NCI-H460 (cell line): ENCODE measurements at regions not wholly inside any gene's neighbourhood (a gene's known extent, or its start where the extent isn't known, plus 50 kb on each side); places are given as distances from the start of the nearest gene placed in this dataset.

ENCODE experiments used
- DNase-seq: peaks from one replicate; pipeline ENCODE4 v3.0.0-alpha.2; 2016; ENCODE audit warnings: low read depth; ENCODE audit errors: extremely low read depth

- DNase-seq, result no peak
These were observed 238.5 kb upstream of the ROPN1 start for GRCh38 chr3:124230432-124230831.

DNA sequence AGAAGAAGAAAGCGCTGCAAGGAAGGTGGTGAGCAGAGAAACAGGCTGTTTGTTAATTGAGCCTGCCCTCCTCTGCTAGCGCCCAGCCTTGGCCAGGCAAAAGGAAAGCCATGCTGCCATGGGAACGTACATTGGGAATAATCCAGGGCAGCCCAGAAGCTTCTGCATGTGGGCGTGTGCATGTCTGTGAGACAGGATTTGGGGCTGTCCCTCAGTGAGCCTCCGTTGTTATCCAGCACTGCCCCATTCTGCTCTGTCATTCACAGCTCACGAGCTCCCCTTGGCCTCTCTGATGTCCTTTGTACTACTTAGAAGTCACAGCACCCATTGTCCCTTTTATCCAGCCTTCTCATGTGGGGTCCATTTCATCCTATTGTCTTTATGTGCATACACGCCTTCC lies 239.1 kb upstream of the ROPN1 start:
- DNase-seq, result no peak

- DNase-seq, result no peak
These were observed 242.9 kb upstream of the ROPN1 start for GRCh38 chr3:124234852-124235252.

GRCh38 chr3:124235446-124235845 lies 243.5 kb upstream of the ROPN1 start:
- DNase-seq, result no peak

DNA sequence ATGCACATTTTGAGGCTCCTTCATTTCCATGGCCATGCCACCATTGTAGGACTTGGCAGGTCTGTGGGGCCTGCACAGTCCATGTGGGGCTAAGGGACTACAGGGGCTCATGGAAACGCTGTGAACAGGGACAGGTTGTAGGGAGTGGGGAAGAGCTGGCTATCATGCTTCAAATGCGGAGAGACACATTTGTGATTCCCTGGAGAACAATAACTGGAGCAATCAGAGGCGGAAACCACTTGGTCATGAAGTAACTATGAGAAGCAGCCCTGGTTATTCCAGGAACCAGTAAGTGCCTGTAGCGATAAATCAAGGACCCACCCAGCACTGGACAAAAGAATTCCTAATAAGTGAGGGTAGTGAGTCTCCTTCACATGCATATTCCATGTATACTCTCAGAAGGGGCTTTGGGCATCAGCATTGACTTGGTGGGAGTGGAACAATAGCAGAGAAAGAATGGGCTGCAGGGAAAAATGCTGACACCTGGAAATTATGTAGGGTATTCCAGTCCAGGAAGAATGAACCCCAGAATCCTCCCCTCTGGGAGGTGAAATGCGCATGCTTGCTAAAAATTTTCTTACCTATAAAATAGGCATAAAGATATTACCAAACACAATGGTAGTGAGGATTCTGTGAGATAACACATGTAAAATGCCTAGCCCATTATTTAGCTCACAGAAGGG lies 251.4 kb upstream of the ROPN1 start:
- no peak for DNase-seq

GRCh38 chr3:124246376-124246775 lies 254.5 kb upstream of the ROPN1 start:
- no peak for DNase-seq

DNA sequence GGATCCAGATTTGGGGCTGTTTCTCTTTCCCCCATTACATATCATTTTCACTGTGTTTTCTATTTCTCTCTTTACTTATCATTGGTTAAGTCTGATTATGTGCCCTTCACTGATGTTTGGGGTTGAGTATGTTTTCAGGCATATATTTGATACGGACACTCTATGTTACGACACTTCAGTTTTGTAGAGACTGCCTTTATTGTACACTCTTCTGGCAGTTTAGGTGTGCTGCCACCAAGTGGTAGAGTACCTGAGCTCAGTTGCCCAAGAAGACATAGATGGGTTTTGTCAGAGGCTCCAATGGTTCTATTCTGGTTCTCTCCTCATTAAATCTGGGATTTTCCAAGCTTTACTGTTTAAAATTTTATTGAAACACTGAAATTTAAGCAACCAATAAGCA lies 255.0 kb upstream of the ROPN1 start:
- no peak for DNase-seq

- no peak for DNase-seq
These were observed 256.6 kb upstream of the ROPN1 start for GRCh38 chr3:124248471-124249028.

- DNase-seq, result no peak
These were observed 257.1 kb upstream of the ROPN1 start for GRCh38 chr3:124249038-124249437.

GRCh38 chr3:124250053-124250452 lies 258.1 kb upstream of the ROPN1 start:
- DNase-seq, result no peak

- no peak for DNase-seq
These were observed 264.2 kb upstream of the ROPN1 start for GRCh38 chr3:124256156-124256555.

GRCh38 chr3:124256599-124256998 lies 264.7 kb upstream of the ROPN1 start:
- DNase-seq, result no peak

GRCh38 chr3:124257336-124257864 lies 265.5 kb upstream of the ROPN1 start:
- DNase-seq, result no peak

- no peak for DNase-seq
These were observed 266.2 kb upstream of the ROPN1 start for GRCh38 chr3:124258057-124258500.

DNA sequence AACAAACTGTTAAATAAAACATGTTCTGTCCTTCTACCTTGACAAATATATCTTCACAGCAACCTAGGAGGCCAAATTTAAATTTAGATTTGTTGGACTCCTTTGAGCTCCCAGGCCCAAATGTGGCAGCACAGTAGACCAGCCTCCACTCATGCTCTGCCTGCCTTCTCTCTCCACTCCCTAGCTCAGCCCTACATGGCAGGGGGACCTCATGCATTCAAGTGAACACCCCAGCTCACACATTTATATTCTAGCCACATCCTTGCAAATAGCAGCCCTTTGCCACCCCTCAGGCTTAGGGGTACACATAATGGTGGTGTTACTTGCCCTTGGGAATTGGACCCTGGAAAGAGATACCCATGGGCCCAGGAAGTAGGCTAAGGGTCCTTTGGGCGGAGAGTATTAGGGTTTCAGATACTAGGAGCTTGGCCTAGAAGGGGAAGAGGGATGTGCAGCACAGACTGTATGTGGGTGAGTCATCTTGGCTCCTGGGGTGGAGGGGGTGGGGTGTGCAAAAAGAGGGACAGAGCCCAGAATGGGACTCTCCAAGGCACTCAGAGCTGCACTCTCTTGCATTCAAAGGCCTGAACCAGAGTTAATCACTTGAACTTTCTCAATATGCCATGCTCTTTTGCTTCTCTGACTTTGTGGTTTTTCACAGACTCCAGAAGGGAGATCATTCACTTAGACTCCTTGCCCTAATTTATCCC lies 268.4 kb upstream of the ROPN1 start:
- no peak for DNase-seq

DNA sequence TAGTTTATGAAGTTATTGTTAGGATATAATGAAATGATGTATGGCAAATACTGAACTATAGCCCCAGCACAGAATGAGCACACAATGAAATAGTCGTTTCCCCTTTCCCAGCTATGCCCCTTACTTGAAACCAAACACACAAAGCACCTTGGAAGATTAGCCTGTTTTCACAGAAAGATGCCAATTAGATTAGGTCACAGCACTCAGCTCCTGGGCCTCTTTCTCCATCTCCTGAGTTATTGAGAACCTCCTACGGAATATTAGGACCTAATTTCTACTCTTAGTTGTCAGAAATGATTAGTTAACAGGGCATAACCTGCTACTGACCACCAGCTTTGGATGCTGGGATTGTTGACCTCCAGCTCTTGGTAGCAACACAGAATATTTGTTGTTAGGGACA lies 269.4 kb upstream of the ROPN1 start:
- DNase-seq, result no peak

- peak; percentile 82 for DNase-seq
These were observed 271.2 kb upstream of the ROPN1 start for GRCh38 chr3:124263168-124263567.

GRCh38 chr3:124264346-124264745 lies 272.4 kb upstream of the ROPN1 start:
- DNase-seq, result no peak

- no peak for DNase-seq
These were observed 274.6 kb upstream of the ROPN1 start for GRCh38 chr3:124266487-124266886.

GRCh38 chr3:124267406-124267805 lies 275.5 kb upstream of the ROPN1 start:
- no peak for DNase-seq

- no peak for DNase-seq
These were observed 276.4 kb upstream of the ROPN1 start for GRCh38 chr3:124268355-124268754.

- no peak for DNase-seq
These were observed 277.7 kb upstream of the ROPN1 start for GRCh38 chr3:124269619-124270018.
